ENCODE measurements at regions not wholly inside any gene's neighbourhood (a gene's known extent, or its start where the extent isn't known, plus 50 kb on each side); places are given as distances from the start of the nearest gene placed in this dataset.

GRCh38 chr1:4023678-4024077 is 123.6 kb upstream of the C1orf174 start:
- no peak overlapping the region for H3K27ac ChIP-seq
- no peak overlapping the region for H3K4me3 ChIP-seq
- peaks cover 0 to 3% of the 10 kb centered on the region in 2 donors for H3K27me3 ChIP-seq
- H3K4me1 ChIP-seq, result no peaks in the 10 kb centered on the region
- H3K9me3 ChIP-seq, result no peaks in the 10 kb centered on the region
- no peak for DNase-seq
- H3K36me3 ChIP-seq, result no peaks in the 10 kb centered on the region
- intact Hi-C loops (cut with DNase I; ENCODE audit: low total_unique reads), result no loop called here
- no peak for TF ChIP-seq POLR2A (IDR thresholded peaks at IDR 0.05)
- TF ChIP-seq CTCF (IDR thresholded peaks at IDR 0.05), result no peak

- Histone ChIP-seq H3K27ac (no peak overlapping the region), H3K36me3 (no peaks in the 10 kb centered on the region), H3K4me3 (no peak overlapping the region), H3K4me1 (no peaks in the 10 kb centered on the region), H3K27me3 (peaks cover 0 to 3% of the 10 kb centered on the region in 2 donors), H3K9me3 (no peaks in the 10 kb centered on the region)
- TF ChIP-seq POLR2A (IDR thresholded peaks at IDR 0.05), result no peak
- TF ChIP-seq CTCF (IDR thresholded peaks at IDR 0.05), result no peak
- DNase-seq, result no peak
- intact Hi-C loops (cut with DNase I; ENCODE audit: low total_unique reads), result no loop called here
Observed at GRCh38 chr1:4024811-4025210, 124.7 kb upstream of the C1orf174 start.

GRCh38 chr1:4025752-4026151 is 125.7 kb upstream of the C1orf174 start:
- intact Hi-C loops (cut with DNase I; ENCODE audit: low total_unique reads), result no loop called here
- TF ChIP-seq CTCF (IDR thresholded peaks at IDR 0.05) (no peak), POLR2A (IDR thresholded peaks at IDR 0.05) (no peak)

GRCh38 chr1:4027008-4027407 is 126.9 kb upstream of the C1orf174 start:
- peaks cover 0 to 3% of the 10 kb centered on the region in 2 donors for H3K27me3 ChIP-seq
- no peak overlapping the region for H3K27ac ChIP-seq
- TF ChIP-seq POLR2A (IDR thresholded peaks at IDR 0.05), result no peak
- no peak for TF ChIP-seq CTCF (IDR thresholded peaks at IDR 0.05)
- no peaks in the 10 kb centered on the region for H3K36me3 ChIP-seq
- no peak overlapping the region for H3K4me3 ChIP-seq
- no peak for DNase-seq
- intact Hi-C loops (cut with DNase I; ENCODE audit: low total_unique reads), result no loop called here
- H3K9me3 ChIP-seq, result no peaks in the 10 kb centered on the region
- H3K4me1 ChIP-seq, result no peaks in the 10 kb centered on the region

More at GRCh38 chr1:4025752-4026151, 125.7 kb upstream of the C1orf174 start:
- Histone ChIP-seq H3K9me3 (no peaks in the 10 kb centered on the region), H3K36me3 (no peaks in the 10 kb centered on the region), H3K4me3 (no peak overlapping the region), H3K27ac (no peak overlapping the region), H3K27me3 (peaks cover 0 to 3% of the 10 kb centered on the region in 2 donors), H3K4me1 (no peaks in the 10 kb centered on the region)
- no peak for DNase-seq

- no peak overlapping the region for H3K4me3 ChIP-seq
- H3K4me1 ChIP-seq, result no peaks in the 10 kb centered on the region
- no peak for TF ChIP-seq POLR2A (IDR thresholded peaks at IDR 0.05)
- no peak for TF ChIP-seq CTCF (IDR thresholded peaks at IDR 0.05)
- intact Hi-C loops (cut with DNase I; ENCODE audit: low total_unique reads), result no loop called here
- peaks cover 0 to 3% of the 10 kb centered on the region in 2 donors for H3K27me3 ChIP-seq
- no peak overlapping the region for H3K27ac ChIP-seq
- DNase-seq, result no peak
- no peaks in the 10 kb centered on the region for H3K36me3 ChIP-seq
- no peaks in the 10 kb centered on the region for H3K9me3 ChIP-seq
Observed at GRCh38 chr1:4027492-4028138, 127.5 kb upstream of the C1orf174 start.
